ENCODE measurements at regions not wholly inside any gene's neighbourhood (a gene's known extent, or its start where the extent isn't known, plus 50 kb on each side); places are given as distances from the start of the nearest gene placed in this dataset.

- Histone ChIP-seq H3K56ac (ENCODE audit: insufficient read length, low read depth, low read length) (no peak overlapping the region), H4K20me1 (ENCODE audit: control insufficient read depth, insufficient read depth, insufficient read length) (no peaks in the 10 kb centered on the region), H2BK5ac (ENCODE audit: insufficient read length, low read length) (no peak overlapping the region), H3K23ac (ENCODE audit: insufficient read length, low read depth, low read length) (no peak overlapping the region), H2BK12ac (ENCODE audit: insufficient read length, low read depth, low read length) (peak overlapping the region; percentile 71), H3K4me2 (ENCODE audit: insufficient read depth, insufficient read length, low read length) (no peak overlapping the region), H2AFZ (ENCODE audit: low read length) (no peak overlapping the region), H4K8ac (replicated peaks; ENCODE audit: insufficient read length, low read depth, low read length) (no peak overlapping the region), H3K27me3 (ENCODE audit: insufficient read depth, low read length) (no peaks in the 10 kb centered on the region), H4K5ac (ENCODE audit: insufficient read length, low read depth, low read length) (no peak overlapping the region), H3K14ac (ENCODE audit: insufficient read depth, low read length) (no peak overlapping the region), H3T11ph (ENCODE audit: low read length) (no peak overlapping the region), H4K91ac (ENCODE audit: insufficient read length, low read depth, low read length) (no peak overlapping the region), H2AK5ac (ENCODE audit: insufficient read length, low read length) (no peak overlapping the region), H3K4me1 (ENCODE audit: insufficient read depth, low read length) (peaks cover 6% of the 10 kb centered on the region; the same call in 1 of the 2 replicates), H3K79me2 (ENCODE audit: insufficient read depth, low read length) (0 out of 2 replicates have a peak, but pooled peaks cover 1% of the 10 kb centered on the region), H2BK120ac (ENCODE audit: low read depth, low read length, poor library complexity, severe bottlenecking) (no peak overlapping the region), H2BK20ac (ENCODE audit: low read depth, low read length, poor library complexity, severe bottlenecking) (no peak overlapping the region), H3K79me1 (ENCODE audit: insufficient read depth, low read depth, low read length, poor library complexity, severe bottlenecking) (no peaks in the 10 kb centered on the region), H2BK15ac (ENCODE audit: low read depth, low read length) (no peak overlapping the region), H3K9me3 (ENCODE audit: control insufficient read depth, low read depth, low read length) (no peaks in the 10 kb centered on the region), H3K18ac (ENCODE audit: insufficient read length, low read depth, low read length) (peak overlapping the region; percentile 23), H3K27ac (ENCODE audit: insufficient read length, low read depth, low read length) (no peak overlapping the region), H3K9ac (ENCODE audit: extremely low read depth, insufficient read length, low read length) (no peak overlapping the region), H3K23me2 (ENCODE audit: insufficient read length, low read depth, low read length, poor library complexity, severe bottlenecking) (no peaks in the 10 kb centered on the region), H3K4ac (ENCODE audit: low read depth, low read length) (no peak overlapping the region)
- Mint-ChIP-seq H3K4me3 (peak overlapping the region in 1 of 2 experiments; percentile 1; a peak in 1 of 5 replicates), H3K9me3 (no peaks in the 10 kb centered on the region; a peak in 1 of 5 replicates), H3K4me1 (peaks cover 25 to 28% of the 10 kb centered on the region in 2 experiments), H3K27ac (peak overlapping the region; percentile 85 to 98 (median 96); a peak in 6 of 7 replicates), H3K27me3 (ENCODE audit: low read depth) (peaks cover 16% of the 10 kb centered on the region), H3K36me3 (ENCODE audit: insufficient read depth in 1 of 3, low read depth in 3 of 3) (no peaks in the 10 kb centered on the region; a peak in 1 of 7 replicates)
- TF ChIP-seq, protein P1, sequence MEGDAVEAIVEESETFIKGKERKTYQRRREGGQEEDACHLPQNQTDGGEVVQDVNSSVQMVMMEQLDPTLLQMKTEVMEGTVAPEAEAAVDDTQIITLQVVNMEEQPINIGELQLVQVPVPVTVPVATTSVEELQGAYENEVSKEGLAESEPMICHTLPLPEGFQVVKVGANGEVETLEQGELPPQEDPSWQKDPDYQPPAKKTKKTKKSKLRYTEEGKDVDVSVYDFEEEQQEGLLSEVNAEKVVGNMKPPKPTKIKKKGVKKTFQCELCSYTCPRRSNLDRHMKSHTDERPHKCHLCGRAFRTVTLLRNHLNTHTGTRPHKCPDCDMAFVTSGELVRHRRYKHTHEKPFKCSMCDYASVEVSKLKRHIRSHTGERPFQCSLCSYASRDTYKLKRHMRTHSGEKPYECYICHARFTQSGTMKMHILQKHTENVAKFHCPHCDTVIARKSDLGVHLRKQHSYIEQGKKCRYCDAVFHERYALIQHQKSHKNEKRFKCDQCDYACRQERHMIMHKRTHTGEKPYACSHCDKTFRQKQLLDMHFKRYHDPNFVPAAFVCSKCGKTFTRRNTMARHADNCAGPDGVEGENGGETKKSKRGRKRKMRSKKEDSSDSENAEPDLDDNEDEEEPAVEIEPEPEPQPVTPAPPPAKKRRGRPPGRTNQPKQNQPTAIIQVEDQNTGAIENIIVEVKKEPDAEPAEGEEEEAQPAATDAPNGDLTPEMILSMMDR (conservative IDR thresholded peaks at IDR 0.05): no peak
- DNase-seq: no peak
- no CpG with 5 or more reads among the region's 3 CpGs for WGBS (ENCODE audit: extremely low coverage, insufficient read length, low lambda C conversion rate)
Observed at GRCh38 chr2:8391584-8391983, 290.3 kb upstream of the ID2 start.

Measured in H9 (cell line).